CD4-positive, alpha-beta T cell treated with Interleukin-21 for 1 hour (primary cell): ENCODE measurements at regions not wholly inside any gene's neighbourhood (a gene's known extent, or its start where the extent isn't known, plus 50 kb on each side); places are given as distances from the start of the nearest gene placed in this dataset.
"Not testable (repeated sequence)": the region's sequence is repeated elsewhere in the genome, so short reads cannot be mapped to it uniquely, and the experiment has no call there.

ENCODE experiments used
- DNase-seq: peaks from one replicate; pipeline ENCODE4 v3.0.0-alpha.2; 2020

DNA sequence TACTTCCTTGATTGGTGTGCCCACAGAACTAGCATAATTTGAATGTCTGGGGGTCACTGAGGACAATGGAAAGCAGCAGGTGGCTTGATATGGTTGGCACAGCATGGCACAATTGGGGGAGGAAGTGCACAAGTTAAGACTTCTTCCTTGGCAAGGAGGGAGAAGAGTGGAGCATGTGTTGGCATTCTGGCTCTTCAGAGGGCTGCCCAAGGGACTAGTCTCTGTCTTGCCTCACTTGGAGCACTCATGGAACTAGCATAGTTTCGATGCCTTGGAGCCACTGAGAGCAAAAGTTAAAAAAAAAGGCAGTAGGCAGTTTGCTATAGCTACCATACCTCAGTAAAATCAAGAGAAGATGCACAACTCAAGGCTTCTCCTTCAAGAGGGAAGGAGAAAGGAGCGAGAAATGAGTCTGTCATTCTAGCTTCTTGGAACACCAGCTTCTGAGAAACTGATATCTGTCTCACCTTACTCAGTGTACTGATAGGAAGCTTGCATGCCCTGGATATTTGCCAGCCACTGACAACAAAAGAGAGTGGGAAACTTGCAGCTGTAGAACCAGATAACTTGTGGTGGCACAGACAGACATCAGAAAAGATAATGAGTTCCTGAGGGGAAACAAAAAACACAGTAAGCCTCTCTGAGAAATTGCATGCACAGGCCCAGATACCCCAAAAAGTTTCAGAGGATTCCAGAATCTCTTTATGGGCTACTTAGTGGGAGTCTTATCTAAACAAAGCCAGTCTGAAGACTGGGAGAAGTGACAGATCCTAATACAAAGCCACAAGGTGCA, 207.5 kb upstream of the SAMSN1 start:
- no peak for DNase-seq

DNA sequence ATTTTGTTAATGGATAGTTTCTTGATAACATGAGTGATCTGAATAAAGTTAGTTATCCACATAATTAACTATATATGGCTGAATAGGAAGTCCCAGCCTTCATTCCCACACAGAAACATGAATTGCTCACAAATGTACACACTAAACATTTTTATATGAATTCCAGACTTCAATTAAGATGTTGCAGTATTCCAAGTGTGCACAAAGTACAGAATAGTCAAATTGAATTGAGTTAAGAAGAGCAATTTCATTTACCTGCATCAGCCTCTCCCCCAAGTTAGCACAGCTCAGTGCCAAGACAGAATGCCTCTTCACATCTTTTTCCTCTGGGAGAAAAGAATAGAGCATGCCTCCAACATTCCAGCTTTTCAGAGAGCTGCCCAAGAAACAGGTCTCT, 207.0 kb upstream of the SAMSN1 start:
- DNase-seq = no peak

DNA sequence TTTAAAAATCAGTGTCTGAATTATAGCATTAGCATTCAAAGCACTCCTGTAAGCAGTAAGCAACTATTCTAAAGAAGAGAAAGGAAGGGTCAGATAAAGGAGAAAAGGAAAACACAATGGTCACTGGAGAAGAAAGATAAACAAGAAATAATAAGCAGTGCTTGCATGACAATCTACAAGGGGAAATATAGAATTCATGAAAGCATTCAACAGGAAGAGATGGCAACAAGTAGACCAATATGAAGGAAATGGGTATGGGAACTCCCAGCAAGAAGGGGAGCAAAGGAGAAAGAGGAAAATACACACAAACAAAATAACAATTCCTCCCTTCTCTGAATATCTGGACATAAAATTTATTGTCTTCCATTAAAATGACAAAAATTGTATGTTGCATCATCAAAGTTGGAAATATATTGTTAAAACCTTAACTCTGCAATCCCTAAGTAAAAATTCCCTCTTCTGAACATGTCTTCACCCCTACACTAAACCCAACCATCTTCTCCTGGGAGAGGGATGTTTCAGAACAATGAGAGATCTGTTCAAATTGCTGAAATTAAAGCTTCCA, 206.3 kb upstream of the SAMSN1 start:
- DNase-seq = no peak

DNA sequence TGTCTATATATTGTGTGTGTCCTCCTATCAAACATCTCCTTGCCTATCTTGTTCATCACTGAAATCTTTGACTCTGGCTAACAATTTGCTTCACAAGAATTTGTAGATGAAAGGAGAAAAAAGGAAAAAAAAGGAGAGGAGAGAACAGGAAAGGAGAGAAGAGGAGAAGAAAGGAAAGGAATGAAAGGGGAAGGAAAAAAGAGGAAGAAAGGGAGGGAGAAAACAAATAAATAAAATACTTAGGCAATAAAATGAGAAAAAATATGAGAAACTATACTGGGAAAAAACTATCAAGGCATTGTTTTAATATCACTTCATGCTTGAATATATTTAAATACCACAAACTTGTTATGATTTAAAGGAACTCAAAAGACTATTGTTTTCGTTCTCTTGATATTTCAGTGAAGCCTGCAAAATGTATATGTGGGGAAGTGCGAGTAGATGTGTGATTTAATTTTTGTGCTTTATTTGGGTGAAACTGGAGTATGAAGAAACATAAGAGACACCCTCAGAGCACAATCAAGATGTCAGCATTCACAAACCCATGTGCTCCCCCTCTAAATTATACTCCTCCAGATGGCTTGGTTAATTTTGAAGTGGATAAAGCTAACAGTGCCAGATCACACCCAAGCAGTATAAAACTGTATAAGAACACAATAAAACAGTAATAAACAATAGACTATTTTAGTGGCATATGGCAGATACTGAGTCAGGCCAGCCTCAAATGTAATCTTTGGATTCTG, 205.7 kb upstream of the SAMSN1 start:
- DNase-seq = no peak

DNA sequence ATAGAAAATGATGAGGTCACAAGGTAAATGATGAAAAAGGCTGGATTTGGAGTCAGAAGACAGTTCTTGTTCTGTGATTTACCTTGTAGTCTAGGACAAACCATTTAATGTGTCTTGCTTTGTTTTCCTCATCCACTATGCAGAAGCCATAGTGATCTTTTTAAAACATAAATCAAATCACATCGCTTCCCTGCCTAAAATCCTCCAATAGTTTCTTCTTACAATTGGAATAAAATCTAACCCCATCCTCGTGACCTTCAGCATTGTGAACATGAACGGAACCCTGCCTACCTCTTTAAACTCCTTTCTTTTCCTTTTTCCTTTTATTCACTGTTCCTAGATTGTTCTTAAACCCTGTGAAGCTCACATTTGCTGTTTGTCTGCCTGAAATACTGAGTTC, 204.9 kb upstream of the SAMSN1 start:
- DNase-seq = no peak

DNA sequence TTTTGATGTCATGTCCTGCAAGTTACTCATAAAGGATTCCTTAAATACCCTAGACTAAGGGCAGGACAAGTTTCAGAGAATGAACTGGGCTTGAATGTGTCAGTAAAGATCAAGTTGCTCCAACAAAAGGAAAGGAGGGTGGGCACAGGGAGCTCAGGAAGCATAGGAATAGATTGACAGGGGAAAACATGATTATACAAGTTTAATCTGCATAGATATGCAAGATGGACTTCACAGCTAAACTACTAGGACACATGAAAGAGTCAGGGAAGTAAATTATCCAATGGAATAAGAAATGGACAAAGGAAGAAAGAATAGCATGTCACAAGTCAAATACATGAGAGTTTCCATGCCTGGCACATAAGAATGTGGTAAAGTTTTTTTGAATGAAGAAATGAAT, 203.9 kb upstream of the SAMSN1 start:
- DNase-seq = no peak

DNA sequence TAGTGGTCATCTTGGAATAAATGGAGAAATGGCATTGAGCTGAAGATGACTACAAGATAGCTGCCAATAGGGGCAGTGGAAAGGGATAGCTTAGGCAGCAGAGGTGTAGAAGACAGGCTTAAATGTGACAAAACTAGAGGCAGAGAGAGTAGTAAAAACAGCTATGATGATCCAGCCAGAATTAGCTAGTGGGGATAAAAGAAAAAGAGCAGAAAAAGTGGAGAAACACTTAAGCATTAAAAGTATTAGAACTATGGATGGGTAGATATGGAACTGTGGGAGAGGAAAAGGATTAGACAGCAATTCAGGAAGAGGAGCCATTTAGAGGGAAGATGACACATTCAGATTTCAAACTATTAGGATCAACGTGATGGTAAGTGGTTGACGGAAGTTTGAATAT, 202.5 kb upstream of the SAMSN1 start:
- DNase-seq = no peak

DNA sequence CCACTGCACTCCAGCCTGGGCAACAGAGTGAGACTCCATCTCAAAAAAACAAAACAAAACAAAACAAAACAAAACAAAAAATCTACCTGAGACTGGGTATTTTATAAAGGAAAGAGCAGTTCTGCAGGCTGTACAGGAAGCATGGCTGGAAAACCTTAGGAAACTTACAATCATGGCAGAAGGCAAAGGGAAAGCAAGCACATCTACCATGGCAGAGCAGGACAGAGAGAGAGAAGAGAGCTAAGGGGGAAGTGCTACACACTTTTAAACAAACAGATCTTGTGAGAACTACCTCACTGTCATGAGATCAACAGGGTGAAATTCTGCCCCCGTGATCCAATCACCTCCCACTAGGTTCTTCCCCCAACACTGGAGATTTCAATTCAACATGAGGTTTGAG, 198.3 kb upstream of the SAMSN1 start:
- DNase-seq = no peak

DNA sequence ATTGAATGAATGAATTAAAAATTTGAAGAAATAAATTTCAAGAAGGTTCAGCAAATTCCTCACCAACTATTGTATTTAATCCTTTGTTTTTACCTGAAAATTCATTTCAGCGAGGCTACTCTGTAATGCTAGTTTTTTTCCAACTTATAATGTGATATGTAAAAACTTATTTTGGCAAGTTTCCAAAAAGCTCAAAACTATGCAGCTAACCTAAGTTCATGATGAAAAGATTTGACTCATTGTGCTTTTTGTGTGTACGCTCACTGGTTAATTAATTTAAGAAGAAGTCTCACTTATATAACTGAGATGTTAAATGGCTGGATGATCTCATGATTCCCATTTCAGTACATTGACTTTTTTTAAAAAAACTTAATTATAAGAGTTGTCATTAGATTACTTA, 196.0 kb upstream of the SAMSN1 start:
- DNase-seq = no peak

DNA sequence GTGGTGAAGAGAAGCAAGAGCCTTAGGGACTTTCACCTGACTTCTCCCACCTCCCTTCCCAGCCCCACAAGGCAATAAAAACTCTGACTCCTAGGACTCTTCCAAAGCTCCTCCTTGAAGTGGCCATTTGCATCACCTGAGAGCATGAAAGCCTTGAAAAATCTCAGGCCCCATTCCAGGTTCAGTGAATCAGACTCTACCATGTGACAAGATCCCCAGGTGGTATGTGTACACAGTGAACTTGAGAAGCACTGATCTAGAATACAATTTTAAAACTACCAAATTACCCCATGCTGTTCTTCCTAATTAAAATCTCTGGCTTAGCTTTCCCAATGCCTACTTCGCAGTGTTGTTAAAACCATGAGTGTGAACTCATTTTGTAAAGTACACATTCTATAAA, 195.1 kb upstream of the SAMSN1 start:
- DNase-seq = no peak

DNA sequence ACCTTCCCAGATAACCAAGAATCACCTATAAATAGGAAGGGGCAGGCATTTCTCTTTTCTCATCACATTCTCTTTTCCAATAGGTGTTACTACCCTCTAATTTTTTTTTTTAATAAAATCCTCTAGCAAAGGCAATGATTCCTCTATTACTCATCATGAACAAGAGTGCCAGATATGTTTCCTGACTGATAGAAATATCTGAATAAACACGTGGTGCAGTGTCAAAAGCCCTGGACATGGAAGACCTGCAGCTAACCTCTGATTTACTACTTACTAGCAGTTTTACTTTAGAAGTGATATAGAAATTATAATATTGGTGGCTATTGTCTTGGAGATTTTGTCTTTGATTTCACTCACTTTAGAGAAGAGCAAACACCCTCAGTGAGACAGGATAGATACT, 194.6 kb upstream of the SAMSN1 start:
- no peak for DNase-seq

DNA sequence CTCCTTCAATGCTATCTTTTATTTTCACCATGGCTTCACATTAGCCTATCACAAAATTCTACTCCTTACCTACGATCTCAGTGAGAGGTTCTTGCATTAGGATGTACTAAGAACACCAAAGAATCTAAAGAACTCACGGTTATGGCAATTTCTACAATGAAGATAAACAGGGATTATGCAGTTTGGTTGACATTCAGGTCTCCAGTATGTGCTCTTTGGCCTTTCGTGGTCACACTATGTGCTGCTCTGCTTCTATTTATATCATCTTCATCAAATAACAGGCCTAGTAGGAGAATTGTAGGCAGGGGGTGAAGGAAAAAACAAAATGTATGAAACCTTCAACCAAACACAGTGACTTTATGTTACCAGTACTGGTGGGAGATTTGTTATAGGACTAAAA, 194.0 kb upstream of the SAMSN1 start:
- DNase-seq = no peak

DNA sequence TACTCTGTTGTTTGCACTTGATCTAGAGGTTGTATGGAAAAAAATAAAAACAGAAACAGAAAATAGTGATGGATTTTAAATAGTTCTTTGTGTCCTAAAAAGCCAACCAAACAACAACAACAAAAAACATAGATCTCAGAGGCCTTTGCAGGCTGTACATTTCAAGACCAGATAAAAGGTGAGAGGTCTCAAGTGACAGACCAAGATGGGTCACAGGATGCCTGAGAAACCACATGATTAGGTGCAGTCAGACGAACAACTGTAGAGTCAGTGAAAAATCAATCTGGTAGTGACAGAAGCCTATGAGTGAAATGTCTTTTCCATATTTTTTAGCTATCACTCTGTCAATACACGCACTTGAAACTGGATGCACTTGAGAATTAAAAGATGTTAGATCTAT, 193.5 kb upstream of the SAMSN1 start:
- DNase-seq = no peak

DNA sequence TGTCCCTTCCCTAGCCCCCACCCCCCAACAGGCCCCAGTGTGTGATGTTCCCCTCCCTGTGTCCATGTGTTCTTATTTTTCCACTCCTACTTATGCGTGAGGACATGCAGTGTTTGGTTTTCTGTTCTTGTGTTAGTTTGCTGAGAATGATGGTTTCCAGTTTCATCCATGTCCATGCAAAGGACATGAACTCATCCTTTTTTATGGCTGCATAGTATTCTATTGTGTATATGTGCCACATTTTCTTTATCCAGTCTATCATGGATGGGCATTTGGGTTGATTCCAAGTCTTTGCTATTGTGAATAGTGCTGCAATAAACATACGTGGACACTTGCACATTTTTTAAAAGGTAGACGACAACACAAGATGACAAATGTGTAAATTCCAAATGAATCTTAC, 192.5 kb upstream of the SAMSN1 start:
- DNase-seq = not testable (repeated sequence)

DNA sequence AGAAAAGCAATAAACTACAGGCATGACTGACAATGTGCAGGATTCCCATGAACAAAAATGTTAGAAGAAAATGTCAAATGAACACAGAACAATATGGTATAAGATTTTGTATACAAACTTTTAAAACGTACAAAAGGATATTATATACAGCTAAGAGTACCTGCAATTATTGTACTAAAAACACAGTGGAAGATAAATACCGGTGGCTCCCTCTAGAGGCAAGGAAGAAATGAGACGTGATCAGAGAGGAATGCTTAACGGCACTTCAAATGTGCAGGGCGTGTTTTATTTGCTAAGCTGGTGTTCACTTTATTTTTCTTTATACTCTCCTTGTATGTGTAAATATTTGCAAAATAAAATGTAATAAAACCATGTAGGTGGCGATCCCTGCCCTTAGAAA, 191.8 kb upstream of the SAMSN1 start:
- DNase-seq = peak; percentile 81

DNA sequence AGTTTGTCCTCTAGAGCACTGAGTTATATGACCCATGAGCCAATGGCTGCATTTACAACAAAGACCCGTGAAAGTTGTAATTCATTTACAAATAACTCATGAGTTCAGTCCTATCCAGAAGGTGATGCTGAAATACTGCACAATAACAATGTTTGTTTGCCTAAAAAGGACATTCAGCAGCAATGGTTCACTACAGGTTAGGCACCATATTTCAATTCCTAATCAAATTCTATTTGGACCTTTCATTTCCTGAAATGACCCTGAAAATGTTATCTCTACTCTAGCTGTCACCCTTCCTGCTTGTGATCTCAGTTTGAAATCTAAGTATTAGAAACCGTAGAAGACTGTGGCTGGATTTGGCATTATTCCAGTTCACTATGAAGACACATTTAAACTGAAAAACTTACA, 191.2 kb upstream of the SAMSN1 start:
- DNase-seq = no peak

DNA sequence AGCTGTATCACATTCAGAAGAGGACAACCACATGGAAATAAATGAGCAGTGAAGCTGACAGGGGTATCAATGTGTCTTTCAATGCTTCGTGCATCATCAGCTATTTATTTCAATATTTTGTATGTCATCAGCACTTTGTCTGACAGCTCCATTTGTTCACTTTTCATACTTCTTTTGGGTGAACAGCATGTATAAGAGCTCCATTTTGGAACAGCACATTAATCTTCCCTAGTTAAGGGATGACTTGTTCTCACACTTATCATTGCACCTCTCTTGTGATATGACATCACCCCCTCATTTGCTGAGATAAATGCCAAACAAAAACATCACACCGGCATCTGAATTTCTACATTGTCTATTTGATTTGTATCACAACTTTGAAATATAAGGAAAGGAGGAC, 190.6 kb upstream of the SAMSN1 start:
- DNase-seq = no peak

DNA sequence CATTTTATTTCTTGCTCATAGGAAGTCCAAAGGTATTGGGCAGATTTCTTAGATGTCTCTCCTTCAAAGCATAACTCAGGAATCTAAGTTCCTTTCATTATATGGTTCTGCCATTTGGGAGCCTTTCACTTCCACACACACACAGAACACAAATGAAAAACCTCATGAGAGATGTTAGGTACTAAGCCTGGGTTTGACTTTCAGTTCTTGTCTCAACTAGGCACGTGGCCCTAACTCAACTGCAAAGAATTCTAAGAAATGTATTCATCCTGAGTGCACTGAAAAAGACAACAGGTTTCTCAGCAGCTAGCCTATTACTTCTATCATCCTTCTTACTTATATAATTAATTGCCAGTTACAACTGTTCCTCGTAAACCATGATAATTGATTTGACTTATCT, 190.0 kb upstream of the SAMSN1 start:
- no peak for DNase-seq

DNA sequence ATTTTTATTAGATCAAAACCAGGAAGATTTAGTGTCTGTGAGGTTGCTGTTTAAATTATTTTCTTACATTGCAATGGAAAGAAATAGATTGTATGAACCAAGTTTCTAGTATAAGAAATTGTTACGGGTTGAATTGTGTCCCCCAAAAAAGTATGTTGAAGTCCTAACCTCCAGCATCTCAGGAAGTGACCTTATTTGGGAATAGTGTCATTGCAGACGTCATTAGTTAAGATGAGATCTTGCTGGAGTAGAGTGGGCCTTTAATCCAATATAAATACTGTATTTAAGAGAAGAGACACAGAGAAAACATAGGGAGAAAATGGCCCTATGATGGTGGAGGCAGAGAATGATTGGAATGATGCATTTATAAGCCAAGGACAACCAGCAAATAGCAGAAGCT, 188.7 kb upstream of the SAMSN1 start:
- DNase-seq = no peak

DNA sequence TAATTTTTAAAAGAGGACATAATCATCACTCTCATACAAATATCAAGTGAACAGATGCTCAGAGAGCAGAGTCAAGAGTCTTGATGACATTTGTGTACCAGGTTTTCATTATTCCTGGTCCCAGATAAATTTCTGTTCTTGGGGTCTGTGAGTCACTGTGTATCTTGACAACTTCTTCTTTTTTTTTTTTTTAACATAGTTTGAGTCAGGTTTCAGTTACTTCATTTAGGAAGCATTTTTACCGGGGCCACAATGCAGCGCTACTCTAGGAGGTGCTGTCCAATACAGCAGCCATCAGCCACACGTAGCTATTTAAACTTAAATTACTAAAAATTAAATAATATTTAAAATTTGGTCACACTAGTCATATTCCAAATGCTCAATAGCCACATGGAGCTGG, 188.1 kb upstream of the SAMSN1 start:
- DNase-seq = no peak

DNA sequence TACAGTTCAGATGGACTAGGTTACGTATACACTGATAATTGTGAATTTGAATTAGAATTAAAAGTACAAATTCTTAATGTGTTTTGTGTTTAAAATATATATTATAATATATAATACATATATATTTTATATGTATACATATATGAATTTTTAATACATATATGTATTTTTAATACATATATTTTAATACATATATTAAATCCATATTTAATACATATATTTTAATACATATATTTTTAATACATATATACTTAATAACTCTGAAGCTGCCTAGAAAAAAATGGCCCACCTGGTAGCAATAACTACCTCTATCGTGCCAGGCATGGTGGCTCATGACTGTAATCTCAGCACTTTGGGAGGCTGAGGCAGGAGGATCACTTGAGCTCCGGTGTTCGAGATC, 179.1 kb upstream of the SAMSN1 start:
- DNase-seq = no peak

DNA sequence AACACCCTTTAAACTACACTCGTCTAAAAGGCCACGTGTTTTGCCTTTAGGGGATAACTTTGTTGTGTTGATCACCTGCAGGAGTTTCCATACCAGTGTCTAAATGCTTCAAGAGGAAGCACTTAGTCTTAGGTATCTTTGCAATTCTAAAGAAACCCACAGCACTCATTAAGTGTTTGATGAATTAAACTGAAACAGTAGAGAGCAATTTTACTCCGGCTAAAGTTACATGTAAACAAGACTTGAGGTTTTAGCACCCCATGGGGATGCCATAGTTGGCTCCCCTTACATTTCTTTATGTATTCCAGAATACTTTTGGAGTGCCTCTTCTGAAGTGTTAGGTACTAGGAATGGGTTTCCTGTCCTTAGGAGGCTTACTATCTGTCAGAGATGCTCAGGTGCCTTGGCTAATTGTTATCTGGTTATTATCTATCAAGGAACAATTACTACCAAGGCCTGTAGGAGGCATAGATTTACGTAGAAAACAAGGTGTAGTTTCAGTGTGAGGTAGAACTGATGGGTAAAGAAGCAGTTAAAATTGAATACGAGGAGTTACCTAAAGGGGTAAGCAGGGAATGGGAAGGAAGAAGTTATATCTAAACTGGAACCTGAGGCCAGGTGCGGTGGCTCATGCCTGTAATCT, 176.8 kb upstream of the SAMSN1 start:
- no peak for DNase-seq

DNA sequence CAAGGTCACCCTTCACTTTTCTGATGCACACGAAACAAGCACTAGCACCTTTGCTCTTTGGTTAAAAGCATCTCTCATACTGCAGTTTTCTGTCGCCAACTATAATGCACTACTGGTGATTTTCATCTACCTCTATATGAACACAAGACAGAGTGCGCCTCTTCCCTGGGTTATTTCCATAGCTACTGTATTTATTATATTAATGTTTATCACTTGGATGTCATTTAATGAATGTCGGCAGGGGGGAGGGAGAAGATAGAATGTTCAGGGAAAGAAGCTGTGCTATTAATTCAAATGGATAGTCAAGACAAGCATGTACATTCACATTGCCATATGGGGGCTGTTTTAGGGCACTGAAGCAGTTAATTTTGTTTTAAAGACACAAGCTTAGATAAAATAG, 174.1 kb upstream of the SAMSN1 start:
- no peak for DNase-seq

DNA sequence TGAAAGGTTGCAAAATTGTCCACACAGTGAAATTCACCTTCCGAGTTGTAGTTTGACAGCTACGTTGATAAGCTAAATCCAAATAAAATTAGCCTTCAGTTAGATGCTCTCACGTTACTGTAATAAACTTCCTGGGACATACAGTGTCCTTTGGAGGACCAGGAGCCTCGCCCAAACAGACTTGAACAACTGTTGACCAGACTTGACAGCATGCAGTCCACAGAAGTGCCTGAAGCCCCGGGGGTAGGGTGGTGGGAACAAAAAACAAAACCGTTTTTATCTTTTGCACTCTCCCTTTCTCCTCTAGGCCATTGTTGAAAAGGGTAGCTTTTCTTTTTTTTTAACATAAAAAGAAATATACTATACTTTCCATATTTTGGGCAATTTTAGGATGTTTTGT, 172.8 kb upstream of the SAMSN1 start:
- no peak for DNase-seq
